HFFc6 (cell line): ENCODE measurements at regions not wholly inside any gene's neighbourhood (a gene's known extent, or its start where the extent isn't known, plus 50 kb on each side); places are given as distances from the start of the nearest gene placed in this dataset.

Experiments
- DNase-seq: peaks from one replicate; pipeline ENCODE4 v3.0.0-alpha.2; 2018
- H3K27ac Mint-ChIP-seq: 2 replicates; pipeline ENCODE4 v1.8.0; 2020; ENCODE audit warnings: mild to moderate bottlenecking, mixed read lengths
- H3K27me3 Mint-ChIP-seq: 2 replicates; pipeline ENCODE4 v1.8.0; 2021; ENCODE audit warnings: mild to moderate bottlenecking, moderate library complexity, mixed read lengths; ENCODE audit not compliant: insufficient read depth
- H3K36me3 Mint-ChIP-seq: 2 replicates; pipeline ENCODE4 v1.8.0; 2021; ENCODE audit warnings: low read depth, mixed read lengths
- H3K4me1 Mint-ChIP-seq: 2 replicates; pipeline ENCODE4 v1.8.0; 2020; ENCODE audit warnings: low read depth, mixed read lengths
- H3K4me3 Mint-ChIP-seq: 2 replicates; pipeline ENCODE4 v1.8.0; 2020; ENCODE audit warnings: mild to moderate bottlenecking, moderate library complexity, mixed read lengths
- H3K9me3 Mint-ChIP-seq: 2 replicates; pipeline ENCODE4 v1.8.0; 2020; ENCODE audit warnings: mild to moderate bottlenecking, mixed read lengths
- TF ChIP-seq, protein P1 (sequence below): fragments of 200-600 bp; sonication (generic); IDR thresholded peaks from 2 replicates; pipeline ENCODE4 v1.5.0; 2021; ENCODE audit warnings: antibody characterized with exemption, mild to moderate bottlenecking

DNA sequence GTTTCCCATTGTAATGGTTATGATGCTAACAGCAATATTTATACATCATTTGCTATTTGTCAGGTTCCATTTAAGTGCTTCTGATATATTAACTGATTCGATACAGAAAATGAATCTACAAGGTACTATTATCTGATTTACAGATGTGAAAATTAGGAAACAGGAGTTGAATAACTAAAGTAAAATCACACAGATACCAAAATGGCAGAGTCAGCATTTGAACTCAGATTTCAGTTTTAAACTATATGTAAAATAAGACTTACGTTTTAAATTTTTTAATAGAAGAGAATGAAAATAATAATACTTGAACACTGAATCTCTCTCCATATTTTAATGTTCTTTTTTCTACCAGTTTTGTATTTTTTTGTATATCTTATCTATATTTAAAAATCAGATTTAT lies 313.2 kb downstream of the MDFIC start:
- peaks cover 10% of the 10 kb centered on the region for H3K36me3 Mint-ChIP-seq
- H3K9me3 Mint-ChIP-seq = peaks cover 5% of the 10 kb centered on the region
- no peak for DNase-seq
- H3K4me1 Mint-ChIP-seq = peaks cover 36% of the 10 kb centered on the region
- no peak overlapping the region for H3K27ac Mint-ChIP-seq
- TF ChIP-seq, protein P1, sequence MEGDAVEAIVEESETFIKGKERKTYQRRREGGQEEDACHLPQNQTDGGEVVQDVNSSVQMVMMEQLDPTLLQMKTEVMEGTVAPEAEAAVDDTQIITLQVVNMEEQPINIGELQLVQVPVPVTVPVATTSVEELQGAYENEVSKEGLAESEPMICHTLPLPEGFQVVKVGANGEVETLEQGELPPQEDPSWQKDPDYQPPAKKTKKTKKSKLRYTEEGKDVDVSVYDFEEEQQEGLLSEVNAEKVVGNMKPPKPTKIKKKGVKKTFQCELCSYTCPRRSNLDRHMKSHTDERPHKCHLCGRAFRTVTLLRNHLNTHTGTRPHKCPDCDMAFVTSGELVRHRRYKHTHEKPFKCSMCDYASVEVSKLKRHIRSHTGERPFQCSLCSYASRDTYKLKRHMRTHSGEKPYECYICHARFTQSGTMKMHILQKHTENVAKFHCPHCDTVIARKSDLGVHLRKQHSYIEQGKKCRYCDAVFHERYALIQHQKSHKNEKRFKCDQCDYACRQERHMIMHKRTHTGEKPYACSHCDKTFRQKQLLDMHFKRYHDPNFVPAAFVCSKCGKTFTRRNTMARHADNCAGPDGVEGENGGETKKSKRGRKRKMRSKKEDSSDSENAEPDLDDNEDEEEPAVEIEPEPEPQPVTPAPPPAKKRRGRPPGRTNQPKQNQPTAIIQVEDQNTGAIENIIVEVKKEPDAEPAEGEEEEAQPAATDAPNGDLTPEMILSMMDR = no peak
- no peaks in the 10 kb centered on the region for H3K27me3 Mint-ChIP-seq
- H3K4me3 Mint-ChIP-seq = no peak overlapping the region

DNA sequence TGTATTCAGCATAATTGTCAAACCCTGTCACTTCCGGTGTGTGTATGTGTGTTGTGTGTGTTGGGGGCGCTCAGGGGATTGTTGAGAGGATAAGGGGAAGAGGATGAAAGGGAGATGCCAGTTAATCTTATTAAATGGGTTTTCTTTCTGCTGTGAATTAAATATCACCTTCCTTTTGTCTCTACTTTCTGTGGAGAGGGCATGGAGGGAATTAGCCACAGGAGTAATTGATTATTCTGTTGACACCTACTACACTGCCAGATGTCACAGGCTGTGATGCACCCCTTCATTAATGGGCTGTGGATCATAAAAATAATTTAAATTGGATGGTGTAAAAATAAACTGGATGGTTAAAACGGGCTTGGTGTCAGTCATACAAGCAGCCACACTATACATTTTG lies 311.9 kb downstream of the MDFIC start:
- Mint-ChIP-seq H3K4me1 (peaks cover 37% of the 10 kb centered on the region), H3K27me3 (no peaks in the 10 kb centered on the region), H3K27ac (no peak overlapping the region), H3K9me3 (peaks cover 5% of the 10 kb centered on the region), H3K4me3 (no peak overlapping the region), H3K36me3 (peaks cover 10% of the 10 kb centered on the region)
- DNase-seq = no peak
- TF ChIP-seq, protein P1 = no peak

DNA sequence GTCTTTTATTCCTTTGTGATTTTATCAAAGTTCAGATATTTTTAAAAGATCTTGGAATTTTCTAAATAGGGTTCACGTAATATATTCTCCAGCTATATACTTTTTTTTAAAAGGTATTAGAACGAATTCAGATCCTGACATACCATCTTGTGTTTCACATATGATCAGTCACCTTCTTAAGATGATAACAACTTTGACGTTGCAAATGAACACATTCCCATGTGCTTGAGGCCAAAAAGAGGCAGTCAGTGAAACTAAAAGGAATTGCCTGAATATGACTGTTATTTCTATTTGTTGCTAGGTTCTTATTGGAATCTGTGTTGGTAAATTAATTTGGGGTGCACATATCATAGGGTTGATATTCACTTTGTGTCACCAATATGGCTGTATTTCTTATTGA lies 310.1 kb downstream of the MDFIC start:
- peaks cover 5% of the 10 kb centered on the region for H3K9me3 Mint-ChIP-seq
- H3K4me3 Mint-ChIP-seq = peak overlapping the region; percentile 63; the same call in 1 of the 2 replicates
- peak overlapping the region; percentile 94 for H3K27ac Mint-ChIP-seq
- peaks cover 37% of the 10 kb centered on the region for H3K4me1 Mint-ChIP-seq
- no peaks in the 10 kb centered on the region for H3K27me3 Mint-ChIP-seq
- peaks cover 10% of the 10 kb centered on the region for H3K36me3 Mint-ChIP-seq
- TF ChIP-seq, protein P1 = no peak
- DNase-seq = no peak

DNA sequence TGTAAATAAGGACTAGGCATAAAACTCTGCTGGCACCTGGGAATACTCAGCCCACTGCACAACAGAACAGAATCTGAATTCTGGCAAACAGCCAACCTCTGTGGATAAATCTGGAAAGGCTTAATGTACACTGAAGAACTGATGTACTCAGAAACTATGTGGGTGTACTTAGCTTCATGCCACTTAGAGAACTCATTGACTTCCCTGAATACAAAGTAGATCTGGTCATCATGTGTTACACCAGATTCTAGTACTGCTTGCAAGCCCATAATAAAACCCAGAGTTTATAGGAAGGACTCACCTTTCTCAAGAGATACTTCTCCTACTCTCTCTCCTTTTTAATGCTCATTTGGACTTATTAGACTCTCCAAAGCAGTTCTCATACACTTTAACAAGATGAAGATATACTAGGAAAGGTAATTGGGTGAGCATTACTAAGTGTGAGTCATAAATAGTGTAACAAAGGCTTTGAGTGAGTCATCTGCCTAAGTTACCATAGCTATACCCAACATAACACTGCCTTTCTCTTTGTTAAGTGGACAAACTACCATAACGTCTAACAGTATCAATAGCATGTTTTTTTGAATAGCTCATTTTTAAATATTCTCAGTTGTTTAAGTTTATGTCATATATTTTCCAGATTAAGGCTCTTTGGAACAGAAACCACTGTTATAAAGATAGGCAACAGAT lies 309.1 kb downstream of the MDFIC start:
- H3K4me3 Mint-ChIP-seq = peak overlapping the region; percentile 63
- peaks cover 5% of the 10 kb centered on the region for H3K9me3 Mint-ChIP-seq
- peaks cover 10% of the 10 kb centered on the region for H3K36me3 Mint-ChIP-seq
- no peaks in the 10 kb centered on the region for H3K27me3 Mint-ChIP-seq
- DNase-seq = peak; percentile 95
- TF ChIP-seq, protein P1 = no peak
- H3K27ac Mint-ChIP-seq = peak overlapping the region; percentile 94
- peaks cover 37% of the 10 kb centered on the region for H3K4me1 Mint-ChIP-seq

DNA sequence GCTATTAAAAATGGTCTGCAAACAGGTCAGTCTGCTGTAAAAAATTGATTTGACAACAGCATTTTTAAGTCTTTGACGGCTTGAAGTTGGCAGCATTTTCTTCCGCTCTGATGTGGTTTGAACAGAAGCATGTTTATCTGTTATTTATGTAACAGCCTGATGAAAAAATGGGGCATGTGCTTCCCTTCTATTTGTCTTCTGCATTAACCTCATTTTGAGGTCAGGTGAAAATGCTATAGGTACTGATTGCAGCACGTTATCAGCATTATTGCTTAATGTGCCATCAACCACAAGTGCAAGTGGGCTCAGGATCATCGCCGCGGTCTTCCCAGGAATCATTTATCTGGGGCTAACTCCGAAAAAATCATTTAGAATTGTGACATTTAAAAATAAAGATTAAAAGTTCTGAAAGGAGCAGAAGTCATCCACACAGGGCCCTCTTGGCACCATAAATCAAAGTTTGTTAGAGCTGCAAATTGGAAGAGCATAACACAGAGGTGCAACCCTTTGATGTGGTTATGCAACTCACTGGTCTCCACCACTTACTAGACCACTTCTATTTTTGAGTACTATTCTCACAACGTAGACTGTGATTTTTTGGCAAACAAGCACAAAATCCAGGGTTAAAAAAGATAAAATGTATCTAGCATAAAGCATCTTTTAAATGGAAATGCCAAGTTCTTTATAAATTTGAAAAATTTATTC lies 307.7 kb downstream of the MDFIC start:
- Mint-ChIP-seq H3K4me3 (no peak overlapping the region), H3K4me1 (peaks cover 37% of the 10 kb centered on the region), H3K27me3 (no peaks in the 10 kb centered on the region), H3K9me3 (no peaks in the 10 kb centered on the region), H3K27ac (peak overlapping the region; percentile 52; the same call in 1 of the 2 replicates), H3K36me3 (no peaks in the 10 kb centered on the region)
- TF ChIP-seq, protein P1 = no peak
- DNase-seq = no peak
